ENCODE measurements at regions not wholly inside any gene's neighbourhood (a gene's known extent, or its start where the extent isn't known, plus 50 kb on each side); places are given as distances from the start of the nearest gene placed in this dataset.

DNA sequence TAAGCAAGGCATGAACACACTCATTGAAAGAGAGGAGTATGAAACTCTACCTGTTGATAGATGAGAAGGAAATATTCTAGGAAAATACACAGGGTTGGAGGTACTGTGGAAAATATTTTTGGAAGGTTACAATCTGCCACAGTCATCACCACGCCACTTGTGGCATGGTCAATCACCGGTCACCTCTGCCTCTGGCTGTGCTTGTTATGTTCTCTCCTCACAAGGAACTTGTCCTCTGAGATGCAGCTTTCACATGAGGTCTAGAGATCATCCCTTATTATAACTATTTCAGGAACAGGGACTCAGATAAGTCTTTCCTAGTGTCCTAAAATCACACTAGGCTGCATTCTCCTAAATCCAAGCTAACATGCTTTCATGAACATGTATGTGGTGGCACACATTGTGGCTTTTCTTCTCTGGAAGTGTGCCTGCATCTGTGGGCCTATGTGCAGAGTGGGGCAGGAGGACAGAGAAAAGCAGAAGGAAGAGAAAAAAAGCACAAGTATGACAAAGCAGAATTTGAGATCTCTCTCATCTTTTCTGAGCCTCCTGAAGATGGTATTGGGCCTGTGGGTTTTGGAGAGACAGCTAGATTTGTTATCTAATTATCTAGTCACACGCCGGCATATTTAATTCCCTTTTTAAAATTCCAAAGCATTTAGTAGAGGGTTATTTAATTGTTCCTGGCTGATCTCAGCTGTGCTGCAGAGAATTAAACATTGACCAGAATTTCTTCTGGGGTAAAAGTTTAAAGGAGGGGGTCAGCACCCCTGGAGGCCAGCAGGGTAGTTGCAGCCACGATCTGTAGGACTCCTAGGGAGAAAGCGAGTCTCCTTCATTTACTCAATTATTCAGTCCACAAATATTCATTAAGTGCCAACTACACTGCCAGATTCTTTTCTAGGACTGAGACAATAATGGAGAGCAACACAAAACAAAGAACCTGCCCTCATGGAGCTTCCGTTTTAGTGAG, 294.6 kb downstream of the RDH14 start:
- no peak for DNase-seq (ENCODE audit: low read depth in 2 of 2)

DNA sequence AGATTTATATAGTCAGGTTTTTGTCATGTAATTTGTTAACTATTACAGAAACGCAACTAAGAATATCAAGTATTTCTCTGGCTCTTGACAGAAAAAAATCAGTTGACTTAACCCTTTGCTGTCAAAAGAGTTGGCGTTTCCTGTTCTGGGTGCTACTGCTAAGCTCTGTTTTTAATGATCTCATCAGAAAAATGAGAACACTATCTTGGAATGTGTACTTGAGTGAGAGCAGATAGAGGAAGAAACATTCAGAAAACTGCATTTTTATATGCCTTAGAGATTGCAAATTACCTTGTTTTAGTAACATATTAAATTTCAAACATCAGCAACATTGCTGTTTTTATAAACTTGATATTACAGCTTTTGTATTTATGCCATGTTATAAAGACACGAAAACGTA, 297.9 kb downstream of the RDH14 start:
- DNase-seq (ENCODE audit: low read depth in 2 of 2): no peak

DNA sequence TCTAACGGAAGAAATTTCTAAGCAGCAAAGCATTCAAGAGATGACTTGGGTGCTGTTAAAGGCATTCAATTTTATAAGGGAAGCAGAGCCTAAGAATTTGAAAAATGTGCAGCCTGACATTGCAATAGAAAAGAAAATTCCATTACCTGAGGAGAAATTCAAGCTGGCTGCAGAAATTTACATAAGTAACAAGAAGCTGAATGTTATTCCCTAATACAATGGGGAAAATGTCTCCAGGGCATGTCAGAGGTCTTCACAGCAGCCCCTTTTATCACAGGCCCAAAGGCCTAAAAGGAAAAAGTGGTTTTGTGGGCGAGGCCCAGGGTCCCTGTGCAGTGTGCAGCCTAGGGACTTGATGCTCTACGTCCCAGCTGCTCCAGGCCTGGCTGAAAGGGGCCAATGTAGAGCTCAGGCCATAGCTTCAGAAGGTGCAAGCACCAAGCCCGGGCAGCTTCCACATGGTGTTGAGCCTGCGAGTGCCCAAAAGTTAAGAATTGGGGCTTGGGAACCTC, 306.7 kb downstream of the RDH14 start:
- no peak for DNase-seq (ENCODE audit: low read depth in 2 of 2)

DNA sequence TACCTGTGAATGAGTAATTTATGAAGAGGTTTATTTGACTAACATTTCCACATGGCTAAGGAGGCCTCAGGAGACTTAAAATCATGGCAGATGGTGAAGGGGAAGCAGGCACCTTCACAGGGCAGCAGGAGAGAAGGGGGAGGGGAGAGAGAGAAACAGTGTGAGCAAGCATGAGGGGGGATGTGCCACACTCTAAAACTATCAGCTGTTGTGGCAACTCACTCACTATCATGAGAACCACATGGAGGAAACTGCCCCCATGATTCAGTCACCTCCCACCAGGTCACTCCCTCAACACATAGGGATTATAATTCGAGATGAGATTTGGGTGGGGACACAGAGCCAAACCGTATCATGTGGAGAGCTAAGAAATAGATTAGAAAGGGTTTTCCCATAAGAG, 309.0 kb downstream of the RDH14 start:
- DNase-seq (ENCODE audit: low read depth in 2 of 2): no peak

DNA sequence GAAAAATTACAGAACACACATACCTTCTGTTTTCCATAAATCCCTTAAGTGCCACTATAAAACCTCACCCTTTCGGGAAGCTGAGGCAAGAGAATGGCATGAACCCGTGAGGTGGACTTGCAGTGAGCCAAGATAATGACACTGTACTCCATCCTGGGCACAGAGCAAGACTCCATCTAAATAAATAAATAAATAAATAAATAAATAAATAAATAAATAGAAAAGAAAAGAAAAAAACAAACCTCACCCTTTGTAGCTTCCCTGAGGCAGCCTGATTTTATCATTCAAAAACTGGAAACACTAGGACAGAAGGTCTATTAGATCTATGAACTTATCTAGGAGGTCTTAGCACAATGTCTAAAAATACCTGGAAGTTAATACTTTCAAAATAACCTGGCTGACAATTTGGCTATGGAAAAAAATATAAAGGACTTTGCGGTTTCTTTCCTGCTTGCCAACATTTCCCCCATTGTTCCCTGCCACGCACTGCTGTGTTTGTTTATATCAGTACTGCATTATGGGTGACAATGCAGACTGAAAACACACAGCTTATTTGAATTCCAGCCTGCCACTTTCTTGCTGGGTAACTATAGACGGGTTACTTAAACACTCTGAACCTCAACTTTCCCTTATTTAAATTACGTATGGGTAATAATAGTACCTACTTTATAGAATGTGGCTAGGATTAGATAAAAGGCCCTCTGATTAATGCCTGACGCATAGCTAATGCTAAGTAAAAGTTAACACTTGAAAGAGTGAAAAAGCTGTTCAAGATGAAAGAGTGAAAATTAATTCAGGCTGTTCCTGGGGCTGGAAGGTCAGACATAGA, 313.0 kb downstream of the RDH14 start:
- peak; percentile 33 to 61 for DNase-seq (ENCODE audit: low read depth in 2 of 2)

DNA sequence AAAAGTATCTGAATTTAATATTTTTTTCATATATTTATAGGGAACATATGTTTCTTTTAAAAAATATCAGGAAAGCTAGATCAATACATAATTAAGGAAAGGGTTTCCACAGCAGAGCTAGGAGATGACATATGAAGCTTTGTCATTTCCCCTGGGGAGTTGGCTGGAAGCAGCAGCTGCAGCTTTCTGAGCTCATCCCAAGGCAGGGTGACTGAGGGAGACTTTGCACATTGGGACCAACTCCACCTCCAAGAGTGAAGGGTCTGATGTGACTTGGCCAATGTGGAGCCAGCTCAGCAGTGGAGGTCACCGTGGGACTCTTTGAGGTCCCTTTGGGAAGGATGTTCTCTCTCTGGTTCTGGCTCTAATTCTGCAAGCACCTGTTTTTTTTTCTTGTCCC, 315.1 kb downstream of the RDH14 start:
- peak in 1 of 2 donors; percentile 4 for DNase-seq (ENCODE audit: low read depth in 2 of 2)

DNA sequence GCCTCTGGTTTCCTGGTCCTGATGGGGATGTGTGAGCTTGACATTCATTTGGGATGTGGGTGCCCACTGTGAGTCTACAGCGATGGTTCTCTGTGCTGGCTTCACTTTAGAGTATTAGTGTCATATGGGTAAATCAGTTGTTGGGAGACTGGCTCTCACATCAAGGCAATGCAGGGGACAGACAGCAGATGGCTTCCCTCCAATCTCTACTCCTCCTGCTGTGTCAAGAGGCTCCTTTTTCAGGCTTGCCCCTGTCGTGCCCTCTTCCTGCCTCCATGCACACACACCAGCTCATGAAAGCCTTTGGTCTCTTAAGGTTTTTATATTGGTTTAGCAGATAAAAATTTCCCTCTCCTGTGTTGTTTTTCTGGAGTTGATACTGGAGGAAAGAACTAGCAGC, 315.6 kb downstream of the RDH14 start:
- DNase-seq (ENCODE audit: low read depth in 2 of 2): no peak

DNA sequence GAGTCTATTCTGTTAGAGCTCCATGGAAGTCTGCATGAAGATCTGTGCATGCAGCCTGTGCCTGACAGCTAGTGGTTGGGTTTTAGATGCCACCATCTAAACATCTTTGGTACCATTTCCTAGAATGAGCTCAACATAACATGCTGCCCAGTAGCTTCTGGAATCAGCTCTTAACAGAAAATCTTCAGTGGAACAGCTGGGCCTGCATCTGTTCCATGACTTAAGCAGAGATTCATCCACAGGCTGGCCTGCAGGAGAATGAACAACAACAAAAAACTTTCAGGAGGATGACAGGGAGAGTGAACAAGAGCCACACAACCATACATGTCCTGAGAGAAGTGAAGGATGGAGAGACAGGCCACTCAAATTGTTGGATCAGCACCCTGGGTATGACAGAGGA, 316.6 kb downstream of the RDH14 start:
- no peak for DNase-seq (ENCODE audit: low read depth in 2 of 2)

DNA sequence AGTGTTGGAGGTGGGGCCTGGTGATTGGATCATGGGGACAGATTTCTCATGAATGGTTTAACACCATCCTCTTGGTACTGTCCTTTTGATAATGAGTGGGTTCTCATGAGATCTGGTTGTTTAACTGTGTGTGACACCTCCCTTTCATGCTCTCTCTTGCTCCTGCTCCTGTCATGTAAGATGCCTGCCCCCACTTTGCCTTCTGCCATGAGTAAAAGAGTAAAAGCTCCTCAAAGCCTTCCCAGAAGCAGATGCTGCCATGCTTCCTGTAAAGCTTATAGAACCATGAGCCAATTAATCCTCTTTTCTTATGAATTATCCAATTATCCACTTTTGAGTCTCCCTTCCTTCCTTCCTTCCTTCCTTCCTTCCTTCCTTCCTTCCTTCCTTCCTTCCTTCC, 317.7 kb downstream of the RDH14 start:
- no peak for DNase-seq (ENCODE audit: low read depth in 2 of 2)

DNA sequence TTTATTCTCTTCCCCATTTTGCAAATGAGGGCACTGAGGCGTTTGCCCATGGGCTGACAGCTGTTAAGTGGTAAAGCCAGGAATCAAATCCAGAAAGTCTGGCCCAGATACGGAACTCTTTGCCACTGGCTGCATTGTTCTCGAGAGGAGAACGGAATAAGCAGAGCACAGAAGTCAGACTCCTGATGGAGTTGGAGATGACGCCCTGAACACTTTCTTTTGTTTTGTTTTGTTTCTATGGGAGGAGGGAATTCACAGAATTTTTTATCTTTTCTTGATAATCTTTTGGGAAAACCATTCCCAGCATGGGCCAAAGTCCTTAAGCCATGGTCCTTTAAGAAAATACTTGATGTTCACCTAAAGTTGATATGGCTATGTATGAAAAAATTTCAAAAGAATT, 322.2 kb downstream of the RDH14 start:
- DNase-seq (ENCODE audit: low read depth in 2 of 2): peak in 1 of 2 donors; percentile 12

DNA sequence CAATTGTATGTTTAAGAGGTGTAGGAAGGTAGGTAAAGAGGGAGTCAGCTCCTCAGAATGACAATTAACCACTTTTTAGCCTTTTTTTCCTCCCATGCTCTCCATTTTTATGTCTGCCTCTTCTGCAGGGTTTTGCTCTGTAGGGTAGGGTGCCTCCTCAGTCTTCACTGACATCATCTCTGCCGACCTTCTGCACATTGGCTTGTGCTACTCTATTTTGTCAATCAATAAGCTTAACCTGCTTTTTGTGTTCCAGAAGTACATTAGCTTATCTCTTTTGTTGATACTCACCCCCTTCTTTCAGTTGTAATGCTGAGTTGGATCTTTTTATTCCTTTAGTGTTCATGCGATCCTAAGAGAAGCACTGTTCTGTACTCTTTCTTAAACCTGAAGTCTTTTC, 323.2 kb downstream of the RDH14 start:
- no peak for DNase-seq (ENCODE audit: low read depth in 2 of 2)

DNA sequence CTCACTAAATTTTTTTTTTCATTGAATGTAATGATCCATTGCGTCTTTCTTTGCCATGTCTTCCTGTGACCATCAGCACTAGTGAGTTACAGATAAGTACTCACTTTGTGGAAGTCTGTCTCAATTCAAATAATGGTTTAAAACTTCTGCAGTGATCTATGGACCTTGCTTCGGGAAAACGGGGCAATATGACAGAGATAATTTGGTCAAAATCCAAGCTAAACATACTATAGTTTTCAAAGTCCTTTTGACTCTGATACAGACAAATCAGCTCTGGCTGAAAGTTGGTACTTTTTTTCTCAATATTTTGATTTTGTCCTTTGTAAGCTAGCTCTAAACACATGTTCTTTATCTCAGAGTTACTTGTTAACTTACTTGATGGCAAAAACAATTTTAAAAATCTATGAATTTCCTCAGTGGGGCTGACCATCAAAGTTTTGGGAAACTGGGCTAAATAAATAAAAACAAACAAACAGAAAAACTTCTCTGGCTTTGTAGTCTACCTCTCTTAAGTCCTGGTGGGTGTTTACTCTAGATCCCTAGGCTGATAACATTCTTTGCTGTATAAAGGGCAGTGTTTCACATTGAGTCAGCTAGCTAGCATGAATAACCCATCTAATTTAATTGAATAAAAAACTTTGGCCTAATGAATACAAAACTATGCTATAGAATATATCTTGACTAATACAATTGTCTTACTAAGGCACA, 327.6 kb downstream of the RDH14 start:
- no peak for DNase-seq (ENCODE audit: low read depth in 2 of 2)

DNA sequence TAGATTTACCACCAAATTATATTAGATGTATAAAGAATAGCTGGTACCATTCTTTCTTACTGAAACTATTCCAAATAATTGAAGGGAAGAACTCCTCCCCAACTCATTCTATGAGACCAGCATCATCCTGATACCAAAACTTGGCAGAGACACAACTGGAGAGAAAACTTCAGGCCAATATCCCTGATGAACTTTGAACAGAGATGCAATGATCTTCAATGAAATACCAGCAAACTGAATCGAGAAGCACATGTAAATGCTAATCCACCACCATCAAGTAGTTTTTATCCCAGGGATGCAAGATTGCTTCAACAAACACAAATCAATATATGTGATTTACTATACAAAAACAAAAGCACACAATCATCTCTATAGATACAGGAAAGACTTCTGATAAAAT, 329.8 kb downstream of the RDH14 start:
- no peak for DNase-seq (ENCODE audit: low read depth in 2 of 2)

DNA sequence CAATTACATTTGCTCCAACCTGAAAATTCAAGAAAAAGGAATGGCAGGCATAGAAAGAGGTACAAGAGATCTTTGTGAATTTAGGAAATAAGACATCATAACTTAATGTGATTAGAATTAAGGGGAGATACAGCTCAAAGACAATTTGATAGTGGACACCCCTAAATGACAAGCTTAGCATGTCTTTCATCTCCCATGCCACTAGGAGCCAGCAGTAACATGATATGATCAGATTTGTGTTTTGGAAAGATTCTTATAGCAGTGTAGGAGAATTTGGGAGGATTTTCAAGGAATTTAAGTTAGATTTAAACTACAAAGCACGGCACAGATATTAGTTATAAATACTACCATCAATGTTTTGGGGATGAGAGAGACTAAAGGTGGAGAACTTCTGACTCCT, 340.8 kb downstream of the RDH14 start:
- DNase-seq (ENCODE audit: low read depth in 2 of 2): peak; percentile 8 to 12

DNA sequence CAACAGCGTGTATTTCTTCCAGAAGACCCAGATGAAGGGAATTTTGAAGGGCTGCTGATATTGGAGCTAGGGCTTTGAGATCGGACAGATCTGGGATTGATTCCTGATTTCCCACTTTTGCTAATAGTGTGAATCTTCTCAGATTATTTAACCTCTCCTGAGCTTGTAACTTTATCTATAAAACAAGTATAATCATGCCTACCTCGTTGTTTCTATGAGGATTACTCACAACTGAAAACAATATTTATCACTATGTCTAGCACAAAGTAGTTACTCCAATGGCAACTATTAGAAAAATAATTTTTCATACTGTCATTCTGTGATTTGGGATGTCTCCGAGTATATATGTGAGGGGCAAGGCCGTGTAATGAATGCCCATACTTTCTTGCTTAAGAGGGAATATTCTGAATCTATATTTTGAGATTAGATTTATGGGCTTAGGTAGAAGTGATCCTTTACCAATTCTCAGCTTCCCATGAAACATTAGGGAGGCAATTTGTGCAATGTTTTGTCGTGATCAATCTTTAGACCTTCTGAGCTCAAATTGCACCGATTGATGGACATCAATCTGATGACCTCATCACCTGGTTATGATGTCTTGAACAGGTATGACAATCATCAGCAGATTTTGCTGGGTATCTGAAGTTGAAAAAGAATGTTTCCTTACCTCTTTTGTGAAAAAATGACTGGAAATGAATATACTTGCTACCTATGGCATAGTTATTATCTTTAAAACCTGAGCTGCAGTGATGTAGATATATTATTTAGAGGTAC, 339.9 kb downstream of the KCNS3 start:
- no peak for DNase-seq (ENCODE audit: low read depth in 2 of 2)

DNA sequence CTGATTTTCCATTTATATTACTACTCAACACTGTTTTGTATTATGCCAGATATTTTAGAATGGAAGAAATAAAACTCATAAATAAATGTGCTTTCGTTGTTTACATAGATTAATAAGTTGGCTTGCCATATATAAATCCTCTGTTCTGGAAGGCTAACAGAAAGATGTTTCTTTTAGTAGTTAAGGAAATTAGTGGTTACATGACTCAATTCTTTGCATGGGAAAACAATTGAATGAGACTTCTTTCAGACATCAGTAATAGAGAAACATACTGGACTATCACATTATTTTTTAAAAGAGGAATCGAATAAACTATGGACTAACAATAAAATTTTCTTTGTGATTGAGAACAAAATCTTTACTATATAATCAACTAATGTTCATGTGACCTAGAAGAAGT, 336.5 kb downstream of the KCNS3 start:
- DNase-seq (ENCODE audit: low read depth in 2 of 2): peak in 1 of 2 donors; percentile 34

DNA sequence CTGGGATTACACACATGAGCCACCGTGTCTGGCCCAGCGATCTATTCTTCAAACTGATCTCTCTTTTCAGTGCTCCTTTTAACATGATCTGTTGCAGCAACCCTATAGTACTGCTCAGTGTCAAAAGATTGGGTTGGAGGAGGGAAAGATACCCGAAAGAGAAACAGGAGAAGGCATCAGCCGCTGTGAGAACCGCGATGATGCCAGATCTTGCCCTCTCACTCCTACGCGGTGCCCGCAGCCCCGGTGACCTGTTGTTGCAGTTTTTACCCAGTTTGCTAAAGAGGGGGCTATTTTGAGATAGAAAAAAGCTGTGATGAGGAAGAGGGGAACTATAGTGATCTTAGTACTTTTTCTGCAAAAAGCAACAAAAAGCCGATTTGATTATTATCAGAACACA, 335.5 kb downstream of the KCNS3 start:
- DNase-seq (ENCODE audit: low read depth in 2 of 2): no peak

DNA sequence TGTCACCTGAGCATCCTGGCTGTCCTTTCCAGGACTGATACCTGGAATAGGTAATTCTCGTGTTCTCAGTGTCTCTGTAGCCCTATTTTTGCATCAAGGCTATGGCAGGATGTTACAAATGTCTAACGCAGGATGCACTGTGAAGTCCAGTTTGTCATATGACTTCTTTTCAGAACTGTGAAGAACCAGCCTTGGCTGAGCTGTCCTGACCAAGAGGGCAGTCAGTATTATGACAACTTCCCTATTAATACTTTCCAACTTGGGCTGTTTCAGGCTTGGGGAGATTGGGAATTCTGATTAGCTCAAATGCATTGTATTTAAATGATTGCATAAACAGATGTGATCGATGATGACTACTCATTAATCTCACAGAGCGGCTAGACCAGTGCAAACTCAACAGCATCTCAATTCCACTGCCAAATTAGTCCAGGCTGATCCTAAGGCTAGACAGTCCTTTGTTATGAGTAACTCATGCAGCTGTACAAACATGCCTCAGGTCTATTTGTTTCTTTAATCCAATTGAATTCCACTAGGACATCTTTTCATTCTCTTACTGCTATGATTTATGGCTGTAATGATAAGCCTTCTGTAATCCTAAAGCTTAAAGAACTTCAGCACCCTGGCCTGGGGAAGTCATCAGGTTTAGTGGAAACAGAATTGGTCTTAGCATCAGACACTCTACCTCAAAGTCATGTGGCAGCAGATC, 331.6 kb downstream of the KCNS3 start:
- DNase-seq (ENCODE audit: low read depth in 2 of 2): peak in 1 of 2 donors; percentile 63

DNA sequence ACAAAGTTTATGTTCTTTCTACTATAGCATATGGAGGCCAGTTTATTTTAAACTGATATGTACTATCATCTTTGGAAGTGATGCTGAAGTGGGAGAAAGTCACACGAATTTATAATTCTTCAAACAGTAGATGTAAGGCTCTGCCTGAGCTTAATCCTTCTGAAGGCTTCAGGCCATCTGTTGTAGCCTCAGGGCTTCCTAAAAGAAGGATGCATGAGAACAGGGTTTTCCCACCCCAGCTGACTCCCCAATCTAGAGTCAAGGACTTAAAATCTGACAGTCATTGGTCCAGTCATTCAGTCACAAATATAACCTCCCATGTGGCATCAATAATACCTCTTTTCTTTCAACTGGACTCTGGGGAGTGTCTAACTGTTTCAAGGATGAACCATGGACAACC, 330.5 kb downstream of the KCNS3 start:
- DNase-seq (ENCODE audit: low read depth in 2 of 2): no peak

DNA sequence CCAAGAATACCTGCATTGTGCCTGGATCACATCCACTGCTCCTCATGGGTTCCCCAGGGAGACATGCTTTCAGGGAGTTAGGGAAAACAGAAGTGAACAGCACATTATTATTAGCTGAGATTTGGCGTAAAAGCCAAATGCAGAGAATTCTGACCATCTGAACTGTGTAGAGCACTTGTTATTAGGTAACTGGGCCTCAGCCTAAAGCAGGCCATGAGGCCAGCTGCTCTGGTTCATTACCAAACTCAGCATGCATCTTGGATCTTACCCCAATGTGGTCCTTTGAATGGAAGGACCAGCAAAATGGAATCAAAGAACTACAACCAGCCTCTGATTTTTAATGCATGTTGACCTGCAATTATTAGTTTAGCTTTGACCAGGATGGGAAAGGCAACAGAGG, 322.3 kb downstream of the KCNS3 start:
- no peak for DNase-seq (ENCODE audit: low read depth in 2 of 2)
